ENCODE measurements at regions not wholly inside any gene's neighbourhood (a gene's known extent, or its start where the extent isn't known, plus 50 kb on each side); places are given as distances from the start of the nearest gene placed in this dataset.
"Not testable (repeated sequence)": the region's sequence is repeated elsewhere in the genome, so short reads cannot be mapped to it uniquely, and the experiment has no call there.

DNA sequence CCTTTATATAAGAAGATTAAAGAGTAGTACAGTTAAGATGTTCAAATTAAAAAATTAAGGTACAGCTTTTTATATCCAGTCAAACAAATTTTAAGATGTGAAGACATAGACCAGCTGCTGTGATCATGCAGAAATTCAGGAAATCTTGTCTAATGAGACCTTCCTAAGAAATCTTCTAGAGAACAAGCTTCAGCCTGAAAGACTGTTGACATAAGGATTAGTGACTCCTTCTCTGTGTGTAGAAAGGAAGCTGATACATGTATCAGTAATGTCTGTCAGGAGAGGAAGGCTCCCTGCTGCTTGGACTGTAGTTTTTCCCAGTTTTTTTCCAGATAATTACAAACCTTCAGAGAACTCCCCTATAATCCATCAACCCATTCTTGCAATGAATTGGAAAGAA, 75.8 kb upstream of the PCSK5 start:
- no TSS peak for BruUV-seq (replicated peaks)
- H3K27me3 ChIP-seq (ENCODE audit: control insufficient read depth, insufficient read depth, low read length): no peaks in the 10 kb centered on the region
- in situ Hi-C loops (cut with HindIII; ENCODE audit: low pct_unique_long_range_greater_than_20kb, low sequenced_read_pairs) (no loop called here), intact Hi-C loops (cut with micrococcal nuclease; ENCODE audit: unreplicated experiment) (no loop called here)
- TF ChIP-seq TCF7L2 (IDR thresholded peaks at IDR 0.05; ENCODE audit: low read depth, low read length) (no peak), POLR2AphosphoS5 (IDR thresholded peaks at IDR 0.05; ENCODE audit: low read depth, low read length) (no peak)
- no peaks in the 10 kb centered on the region for H3K4me1 ChIP-seq (ENCODE audit: control insufficient read depth, insufficient read depth, low read length)
- no peak overlapping the region for H3K27ac ChIP-seq (ENCODE audit: low read length)
- H3K4me3 ChIP-seq (ENCODE audit: low read depth in 2 of 2, low read length in 2 of 2): no peak overlapping the region
- ChIA-PET POLR2A (no interaction called here), CTCF (no interaction called here)
- H3K36me3 ChIP-seq (ENCODE audit: control insufficient read depth, insufficient read depth, low read length): no peaks in the 10 kb centered on the region
- DNase-seq (ENCODE audit: low read depth, low spot score): no peak
- H3K9me3 ChIP-seq (ENCODE audit: control insufficient read depth, insufficient read depth, low read depth, low read length): 0 out of 2 replicates have a peak, but pooled peaks cover 2% of the 10 kb centered on the region
- ATAC-seq: no peak

DNA sequence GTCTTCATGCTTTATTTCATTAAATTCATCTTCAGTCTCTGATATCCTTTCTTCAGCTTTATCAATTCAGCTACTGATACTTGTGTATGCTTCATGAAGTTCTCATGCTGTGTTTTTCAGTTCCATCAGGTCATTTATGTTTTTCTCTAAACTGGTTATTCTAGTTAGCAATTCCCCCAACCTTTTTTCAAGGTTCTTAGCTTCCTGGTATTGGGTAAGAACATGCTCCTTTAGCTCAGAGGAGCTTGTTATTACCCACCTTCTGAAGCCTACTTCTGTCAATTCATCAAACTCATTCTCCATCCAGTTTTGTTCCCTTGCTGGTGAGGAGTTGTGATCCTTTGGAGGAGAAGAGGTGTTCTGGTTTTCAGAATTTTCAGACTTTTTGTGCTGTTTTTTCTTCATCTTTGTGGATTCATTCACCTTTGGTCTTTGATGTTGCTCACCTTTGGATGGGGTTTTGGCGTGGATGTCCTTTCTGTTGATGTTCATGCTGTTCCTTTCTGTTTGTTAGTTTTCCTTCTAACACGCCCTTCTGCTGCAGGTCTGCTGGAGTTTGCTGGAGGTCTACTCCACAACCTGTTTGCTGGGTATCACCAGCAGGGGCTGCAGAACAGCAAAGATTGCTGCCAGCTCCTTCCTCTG, 69.9 kb upstream of the PCSK5 start:
- H3K4me1 ChIP-seq (ENCODE audit: control insufficient read depth, insufficient read depth, low read length); H3K4me3 ChIP-seq (ENCODE audit: low read depth in 2 of 2, low read length in 2 of 2); H3K27me3 ChIP-seq (ENCODE audit: control insufficient read depth, insufficient read depth, low read length); in situ Hi-C loops (cut with HindIII; ENCODE audit: low pct_unique_long_range_greater_than_20kb, low sequenced_read_pairs); H3K36me3 ChIP-seq (ENCODE audit: control insufficient read depth, insufficient read depth, low read length); BruUV-seq (replicated peaks); DNase-seq (ENCODE audit: low read depth, low spot score); CTCF ChIA-PET; ATAC-seq; H3K9me3 ChIP-seq (ENCODE audit: control insufficient read depth, insufficient read depth, low read depth, low read length); intact Hi-C loops (cut with micrococcal nuclease; ENCODE audit: unreplicated experiment); H3K27ac ChIP-seq (ENCODE audit: low read length); POLR2A ChIA-PET: not testable (repeated sequence)

- no peak overlapping the region for H3K27ac ChIP-seq (ENCODE audit: low read length)
- H3K36me3 ChIP-seq (ENCODE audit: control insufficient read depth, insufficient read depth, low read length): no peaks in the 10 kb centered on the region
- TF ChIP-seq REST (IDR thresholded peaks at IDR 0.05; ENCODE audit: insufficient read depth in 1 of 2, low read depth in 2 of 2, low read length in 1 of 2) (no peak), SIN3A (IDR thresholded peaks at IDR 0.05; ENCODE audit: borderline replicate concordance, insufficient read depth, low read depth, low read length) (no peak), TCF7L2 (IDR thresholded peaks at IDR 0.05; ENCODE audit: low read depth, low read length) (no peak), CTCF (IDR thresholded peaks at IDR 0.05) (no peak), POLR2AphosphoS5 (IDR thresholded peaks at IDR 0.05; ENCODE audit: low read depth, low read length) (no peak)
- intact Hi-C loops (cut with micrococcal nuclease; ENCODE audit: unreplicated experiment) (no loop called here), in situ Hi-C loops (cut with HindIII; ENCODE audit: low pct_unique_long_range_greater_than_20kb, low sequenced_read_pairs) (no loop called here)
- no peaks in the 10 kb centered on the region for H3K27me3 ChIP-seq (ENCODE audit: control insufficient read depth, insufficient read depth, low read length)
- H3K4me3 ChIP-seq (ENCODE audit: low read depth in 2 of 2, low read length in 2 of 2): no peak overlapping the region
- CTCF ChIA-PET: no interaction called here
- BruUV-seq (replicated peaks): no TSS peak
- DNase-seq (ENCODE audit: low read depth, low spot score) (no peak), ATAC-seq (no peak)
- H3K9me3 ChIP-seq (ENCODE audit: control insufficient read depth, insufficient read depth, low read depth, low read length): no peaks in the 10 kb centered on the region
- POLR2A ChIA-PET: no interaction called here
- H3K4me1 ChIP-seq (ENCODE audit: control insufficient read depth, insufficient read depth, low read length): no peaks in the 10 kb centered on the region
Measured at GRCh38 chr9:75823151-75823550, 67.3 kb upstream of the PCSK5 start.
